Neural cell (in vitro differentiated cells): ENCODE measurements at regions not wholly inside any gene's neighbourhood (a gene's known extent, or its start where the extent isn't known, plus 50 kb on each side); places are given as distances from the start of the nearest gene placed in this dataset.

Experiments
- EP300 ChIP-seq: fragments of 450-650 bp; conservative IDR thresholded peaks from 2 replicates; pipeline ENCODE4 v1.6.1; 2014; ENCODE audit warnings: antibody characterized with exemption, mild to moderate bottlenecking, moderate library complexity; ENCODE audit not compliant: poor library complexity, severe bottlenecking
- EZH2 ChIP-seq: fragments of 200-600, 300-800 bp; shearing (Covaris generic), sonication (generic); IDR thresholded peaks from 2 replicates; pipeline ENCODE4 v1.6.1; 2014; ENCODE audit warnings: antibody characterized with exemption, low read length, borderline replicate concordance, mild to moderate bottlenecking; ENCODE audit not compliant: insufficient read depth, poor library complexity, severe bottlenecking
- POLR2AphosphoS5 ChIP-seq: IDR thresholded peaks from 2 replicates; pipeline ENCODE4 v1.6.1; 2012
- TF ChIP-seq, protein P1 (sequence below): fragments of 450-650 bp; IDR thresholded peaks from 2 replicates; pipeline ENCODE4 v1.5.1; 2014; ENCODE audit warnings: antibody characterized with exemption, mild to moderate bottlenecking, moderate library complexity; ENCODE audit not compliant: poor library complexity, severe bottlenecking
- TF ChIP-seq, protein P2 (sequence below): IDR thresholded peaks from 2 replicates; pipeline ENCODE4 v1.6.1; 2012; ENCODE audit warnings: borderline replicate concordance

DNA sequence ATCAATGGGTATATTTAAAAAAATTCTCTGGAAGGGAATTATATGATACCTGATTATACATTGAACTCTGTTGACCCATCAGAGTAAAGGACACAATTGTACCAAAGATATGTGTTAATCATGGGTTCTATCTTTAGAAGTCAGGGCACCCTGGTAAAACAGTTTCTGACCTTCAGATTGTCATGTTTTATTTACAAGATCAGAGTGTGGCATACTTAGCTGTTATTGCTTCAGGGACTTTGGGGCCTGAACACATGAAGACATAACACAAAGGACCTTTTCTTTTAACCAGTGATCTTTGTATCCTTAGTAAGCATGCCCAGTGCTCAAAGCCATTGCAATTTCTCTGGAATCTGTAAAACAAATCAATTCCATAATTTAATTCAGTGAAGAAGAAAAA, 204.8 kb upstream of the RPS6KA3 start:
- TF ChIP-seq, protein P1, sequence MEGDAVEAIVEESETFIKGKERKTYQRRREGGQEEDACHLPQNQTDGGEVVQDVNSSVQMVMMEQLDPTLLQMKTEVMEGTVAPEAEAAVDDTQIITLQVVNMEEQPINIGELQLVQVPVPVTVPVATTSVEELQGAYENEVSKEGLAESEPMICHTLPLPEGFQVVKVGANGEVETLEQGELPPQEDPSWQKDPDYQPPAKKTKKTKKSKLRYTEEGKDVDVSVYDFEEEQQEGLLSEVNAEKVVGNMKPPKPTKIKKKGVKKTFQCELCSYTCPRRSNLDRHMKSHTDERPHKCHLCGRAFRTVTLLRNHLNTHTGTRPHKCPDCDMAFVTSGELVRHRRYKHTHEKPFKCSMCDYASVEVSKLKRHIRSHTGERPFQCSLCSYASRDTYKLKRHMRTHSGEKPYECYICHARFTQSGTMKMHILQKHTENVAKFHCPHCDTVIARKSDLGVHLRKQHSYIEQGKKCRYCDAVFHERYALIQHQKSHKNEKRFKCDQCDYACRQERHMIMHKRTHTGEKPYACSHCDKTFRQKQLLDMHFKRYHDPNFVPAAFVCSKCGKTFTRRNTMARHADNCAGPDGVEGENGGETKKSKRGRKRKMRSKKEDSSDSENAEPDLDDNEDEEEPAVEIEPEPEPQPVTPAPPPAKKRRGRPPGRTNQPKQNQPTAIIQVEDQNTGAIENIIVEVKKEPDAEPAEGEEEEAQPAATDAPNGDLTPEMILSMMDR = no peak
- no peak for TF ChIP-seq EZH2
- no peak for TF ChIP-seq POLR2AphosphoS5
- no peak for TF ChIP-seq EP300
- TF ChIP-seq, protein P2, sequence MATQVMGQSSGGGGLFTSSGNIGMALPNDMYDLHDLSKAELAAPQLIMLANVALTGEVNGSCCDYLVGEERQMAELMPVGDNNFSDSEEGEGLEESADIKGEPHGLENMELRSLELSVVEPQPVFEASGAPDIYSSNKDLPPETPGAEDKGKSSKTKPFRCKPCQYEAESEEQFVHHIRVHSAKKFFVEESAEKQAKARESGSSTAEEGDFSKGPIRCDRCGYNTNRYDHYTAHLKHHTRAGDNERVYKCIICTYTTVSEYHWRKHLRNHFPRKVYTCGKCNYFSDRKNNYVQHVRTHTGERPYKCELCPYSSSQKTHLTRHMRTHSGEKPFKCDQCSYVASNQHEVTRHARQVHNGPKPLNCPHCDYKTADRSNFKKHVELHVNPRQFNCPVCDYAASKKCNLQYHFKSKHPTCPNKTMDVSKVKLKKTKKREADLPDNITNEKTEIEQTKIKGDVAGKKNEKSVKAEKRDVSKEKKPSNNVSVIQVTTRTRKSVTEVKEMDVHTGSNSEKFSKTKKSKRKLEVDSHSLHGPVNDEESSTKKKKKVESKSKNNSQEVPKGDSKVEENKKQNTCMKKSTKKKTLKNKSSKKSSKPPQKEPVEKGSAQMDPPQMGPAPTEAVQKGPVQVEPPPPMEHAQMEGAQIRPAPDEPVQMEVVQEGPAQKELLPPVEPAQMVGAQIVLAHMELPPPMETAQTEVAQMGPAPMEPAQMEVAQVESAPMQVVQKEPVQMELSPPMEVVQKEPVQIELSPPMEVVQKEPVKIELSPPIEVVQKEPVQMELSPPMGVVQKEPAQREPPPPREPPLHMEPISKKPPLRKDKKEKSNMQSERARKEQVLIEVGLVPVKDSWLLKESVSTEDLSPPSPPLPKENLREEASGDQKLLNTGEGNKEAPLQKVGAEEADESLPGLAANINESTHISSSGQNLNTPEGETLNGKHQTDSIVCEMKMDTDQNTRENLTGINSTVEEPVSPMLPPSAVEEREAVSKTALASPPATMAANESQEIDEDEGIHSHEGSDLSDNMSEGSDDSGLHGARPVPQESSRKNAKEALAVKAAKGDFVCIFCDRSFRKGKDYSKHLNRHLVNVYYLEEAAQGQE = no peak
